OCI-LY7 (cell line): ENCODE measurements at regions not wholly inside any gene's neighbourhood (a gene's known extent, or its start where the extent isn't known, plus 50 kb on each side); places are given as distances from the start of the nearest gene placed in this dataset.

Experiments used
- BruUV-seq: library from RNA; stranded (reverse); fragments of 400-500 nt; replicated peaks from 2 replicates; lab custom pipeline; 2021; lab: Mats Ljungman, UMichigan
- CTCF ChIA-PET: fragments of 300-600 bp; sonication (Branson Sonifier 250); formaldehyde crosslinking; loops from one replicate; lab custom pipeline; 2022; ENCODE audit warnings: antibody characterized with exemption; ENCODE audit not compliant: unreplicated experiment; lab: Charles Lee
- POLR2A ChIA-PET: fragments of 300-600 bp; sonication (Branson Sonifier 250); formaldehyde crosslinking; loops from one replicate; lab custom pipeline; 2022; ENCODE audit warnings: antibody characterized with exemption; lab: Charles Lee
- DNase-seq: peaks from one replicate; pipeline ENCODE4 v3.0.0-alpha.2; 2015; ENCODE audit warnings: low spot score
- H2AFZ ChIP-seq: fragments of 200-600 bp; sonication (generic), shearing (Covaris generic); 2 replicates; pipeline ENCODE4 v1.6.1; 2014; ENCODE audit warnings: mild to moderate bottlenecking, antibody characterized with exemption, low read length, moderate library complexity
- H3K27ac ChIP-seq: fragments of 200-600 bp; sonication (generic); 2 replicates; pipeline ENCODE4 v1.5.1; 2014; ENCODE audit warnings: mixed run types, low read depth, mild to moderate bottlenecking, moderate library complexity, low read length, inconsistent platforms; ENCODE audit not compliant: poor library complexity, severe bottlenecking
- H3K36me3 ChIP-seq: fragments of 200-600 bp; sonication (generic); 2 replicates; pipeline ENCODE4 v1.6.1; 2014; ENCODE audit warnings: mild to moderate bottlenecking, antibody characterized with exemption, low read length, moderate library complexity, mixed read lengths; ENCODE audit not compliant: insufficient read depth
- H3K4me1 ChIP-seq: fragments of 200-600 bp; sonication (generic); 2 replicates; pipeline ENCODE4 v1.5.1; 2014; ENCODE audit warnings: mild to moderate bottlenecking, low read length; ENCODE audit not compliant: insufficient read depth, poor library complexity, severe bottlenecking
- H3K4me2 ChIP-seq: fragments of 200-600 bp; sonication (generic); 2 replicates; pipeline ENCODE4 v1.6.1; 2014; ENCODE audit warnings: mild to moderate bottlenecking, low read length
- H3K4me3 ChIP-seq: fragments of 200-600 bp; sonication (generic); 2 replicates; pipeline ENCODE4 v1.5.1; 2014; ENCODE audit warnings: mild to moderate bottlenecking, low read depth, low read length; ENCODE audit not compliant: poor library complexity, severe bottlenecking
- H3K79me2 ChIP-seq: fragments of 200-600 bp; sonication (generic); 2 replicates; pipeline ENCODE4 v1.6.1; 2016; ENCODE audit warnings: low read depth, mild to moderate bottlenecking, low read length, moderate library complexity, mixed read lengths; ENCODE audit not compliant: insufficient read depth
- H3K9me2 ChIP-seq: fragments of 200-600 bp; sonication (generic); 2 replicates; pipeline ENCODE4 v1.6.1; 2016; ENCODE audit warnings: mild to moderate bottlenecking, low read length, mixed read lengths; ENCODE audit not compliant: insufficient read depth
- H3K9me3 ChIP-seq: fragments of 200-600 bp; sonication (generic); 2 replicates; pipeline ENCODE4 v1.6.1; 2014; ENCODE audit warnings: mild to moderate bottlenecking, mixed run types, low read length, mixed read lengths
- H4K20me1 ChIP-seq: fragments of 200-600 bp; sonication (generic); 2 replicates; pipeline ENCODE4 v1.6.1; 2014; ENCODE audit warnings: mild to moderate bottlenecking, antibody characterized with exemption, low read length, moderate library complexity, mixed read lengths; ENCODE audit not compliant: insufficient read depth
- CTCF ChIP-seq: fragments of 200-600 bp; sonication (generic); conservative IDR thresholded peaks from 2 replicates; pipeline ENCODE4 v1.5.1; 2014; ENCODE audit warnings: mild to moderate bottlenecking, antibody characterized with exemption, low read length, moderate library complexity, mixed read lengths
- EZH2phosphoT487 ChIP-seq: fragments of 200-600 bp; sonication (generic); IDR thresholded peaks from 2 replicates; pipeline ENCODE4 v1.6.1; 2018; ENCODE audit warnings: low read depth, borderline replicate concordance, mild to moderate bottlenecking, mixed run types, antibody characterized with exemption, low read length, moderate library complexity, mixed read lengths
- intact Hi-C: fragments of 100-400 bp; cut with micrococcal nuclease; formaldehyde crosslinking; loops from one replicate; pipeline ENCODE4 v1.10.0; 2022; ENCODE audit not compliant: unreplicated experiment

DNA sequence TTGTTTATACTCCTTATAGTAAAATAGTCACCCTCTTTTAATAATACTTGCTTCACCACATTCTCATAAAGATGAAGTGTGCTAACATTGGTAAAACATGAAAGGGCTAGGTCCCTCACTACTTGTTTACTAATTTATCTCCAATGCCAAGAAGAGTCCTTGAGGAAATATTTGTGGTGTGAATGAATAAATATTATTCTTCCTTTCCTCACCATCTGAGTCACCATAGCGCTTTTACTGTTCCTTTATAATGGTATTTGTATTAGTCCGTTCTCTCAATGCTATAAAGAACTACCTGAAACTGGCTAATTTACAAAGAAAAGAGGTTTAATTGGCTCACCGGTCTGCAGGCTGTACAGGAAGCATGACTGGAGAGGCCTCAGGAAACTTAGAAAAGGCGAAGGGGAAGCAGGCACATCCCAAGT, 222.8 kb upstream of the ZRANB2 start:
- H3K4me3 ChIP-seq: no peak overlapping the region

DNA sequence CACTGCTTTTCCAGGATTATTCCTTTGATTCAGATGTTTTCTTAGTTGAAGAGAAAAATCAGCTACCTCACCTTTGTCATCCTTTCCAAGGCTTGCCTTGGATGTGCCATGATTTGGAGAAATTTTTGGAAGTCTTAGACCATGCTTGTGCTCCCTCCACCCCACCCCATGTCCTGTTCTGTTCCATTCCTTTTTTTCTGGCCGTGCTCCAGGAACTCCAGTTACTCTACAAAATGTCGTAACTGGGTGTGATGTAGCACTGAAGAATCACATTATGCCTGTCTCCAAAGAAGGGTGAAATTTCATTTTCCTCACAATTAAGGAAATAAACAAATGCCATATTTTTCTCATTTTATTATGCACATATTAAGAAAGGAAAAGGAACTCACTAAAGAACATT, 217.8 kb upstream of the ZRANB2 start:
- Histone ChIP-seq H3K27ac (no peak overlapping the region), H4K20me1 (no peaks in the 10 kb centered on the region), H3K9me3 (no peaks in the 10 kb centered on the region), H3K4me3 (no peak overlapping the region), H3K79me2 (no peaks in the 10 kb centered on the region), H3K9me2 (no peaks in the 10 kb centered on the region), H2AFZ (no peak overlapping the region), H3K36me3 (no peaks in the 10 kb centered on the region), H3K4me1 (no peaks in the 10 kb centered on the region), H3K4me2 (no peak overlapping the region)
- intact Hi-C loops: no loop called here
- no peak for TF ChIP-seq EZH2phosphoT487
- no peak for TF ChIP-seq CTCF
- DNase-seq: no peak
- ChIA-PET POLR2A (no interaction called here), CTCF (no interaction called here)
- BruUV-seq: no TSS peak

More for the DNA sequence above, 222.8 kb upstream of the ZRANB2 start:
- intact Hi-C loops: no loop called here
- DNase-seq: no peak
- H3K79me2 ChIP-seq: no peaks in the 10 kb centered on the region
- no peaks in the 10 kb centered on the region for H3K9me2 ChIP-seq
- no peaks in the 10 kb centered on the region for H3K36me3 ChIP-seq
- H3K4me1 ChIP-seq: no peaks in the 10 kb centered on the region
- no peaks in the 10 kb centered on the region for H3K9me3 ChIP-seq
- H2AFZ ChIP-seq: no peak overlapping the region
- no peaks in the 10 kb centered on the region for H4K20me1 ChIP-seq
- H3K27ac ChIP-seq: no peak overlapping the region
- CTCF ChIA-PET: no interaction called here
- no TSS peak for BruUV-seq
- TF ChIP-seq CTCF (no peak), EZH2phosphoT487 (no peak)
- POLR2A ChIA-PET: no interaction called here
- H3K4me2 ChIP-seq: no peak overlapping the region

DNA sequence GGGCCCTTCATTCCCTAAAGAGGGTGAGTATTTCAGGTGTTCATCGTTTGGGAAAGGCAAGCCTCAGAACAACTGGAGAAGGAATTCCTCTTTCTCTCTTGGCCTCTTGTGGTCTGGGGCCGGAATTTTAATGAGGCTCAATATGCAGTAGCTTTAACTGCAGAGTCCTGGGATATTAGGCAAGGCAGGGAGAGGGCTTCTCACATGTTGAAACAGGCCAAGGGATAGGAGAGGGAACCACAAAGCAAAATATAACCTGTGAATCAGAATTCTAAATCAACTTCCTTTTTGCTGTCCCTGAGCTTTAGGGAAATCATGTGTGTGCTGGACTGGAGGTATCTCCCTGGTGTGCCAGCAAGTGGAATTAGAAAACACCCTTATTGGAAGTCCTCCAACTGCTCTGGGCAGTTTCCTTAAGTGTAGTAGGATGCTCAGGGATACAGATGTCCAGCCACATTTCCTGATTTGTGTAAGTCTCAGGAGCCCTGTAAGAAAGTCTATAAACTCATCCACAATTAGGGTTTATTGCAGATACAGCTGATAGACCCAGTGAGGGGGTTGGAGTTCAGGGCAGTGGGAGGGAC, 215.8 kb upstream of the ZRANB2 start:
- no peaks in the 10 kb centered on the region for H3K4me1 ChIP-seq
- intact Hi-C loops: no loop called here
- POLR2A ChIA-PET: no interaction called here

More for the DNA sequence above, 215.8 kb upstream of the ZRANB2 start:
- no peaks in the 10 kb centered on the region for H3K9me2 ChIP-seq
- BruUV-seq: no TSS peak
- no peaks in the 10 kb centered on the region for H4K20me1 ChIP-seq
- H3K4me2 ChIP-seq: no peak overlapping the region
- no peak overlapping the region for H2AFZ ChIP-seq
- CTCF ChIA-PET: no interaction called here
- DNase-seq: no peak
- no peak overlapping the region for H3K4me3 ChIP-seq
- no peak overlapping the region for H3K27ac ChIP-seq
- H3K79me2 ChIP-seq: no peaks in the 10 kb centered on the region
- TF ChIP-seq CTCF (no peak), EZH2phosphoT487 (no peak)
- H3K36me3 ChIP-seq: no peaks in the 10 kb centered on the region
- no peaks in the 10 kb centered on the region for H3K9me3 ChIP-seq
